ENCODE measurements at regions not wholly inside any gene's neighbourhood (a gene's known extent, or its start where the extent isn't known, plus 50 kb on each side); places are given as distances from the start of the nearest gene placed in this dataset.

GRCh38 chr1:113231866-113232265 is 158.4 kb upstream of the MAGI3 start:
- TF ChIP-seq ARNTL (CRISPR knock-in tag; IDR thresholded peaks at IDR 0.05; ENCODE audit: borderline replicate concordance, low read depth) = no peak
- no peak for TF ChIP-seq OSR1 (CRISPR knock-in tag; IDR thresholded peaks at IDR 0.05)
- TF ChIP-seq, protein P1, sequence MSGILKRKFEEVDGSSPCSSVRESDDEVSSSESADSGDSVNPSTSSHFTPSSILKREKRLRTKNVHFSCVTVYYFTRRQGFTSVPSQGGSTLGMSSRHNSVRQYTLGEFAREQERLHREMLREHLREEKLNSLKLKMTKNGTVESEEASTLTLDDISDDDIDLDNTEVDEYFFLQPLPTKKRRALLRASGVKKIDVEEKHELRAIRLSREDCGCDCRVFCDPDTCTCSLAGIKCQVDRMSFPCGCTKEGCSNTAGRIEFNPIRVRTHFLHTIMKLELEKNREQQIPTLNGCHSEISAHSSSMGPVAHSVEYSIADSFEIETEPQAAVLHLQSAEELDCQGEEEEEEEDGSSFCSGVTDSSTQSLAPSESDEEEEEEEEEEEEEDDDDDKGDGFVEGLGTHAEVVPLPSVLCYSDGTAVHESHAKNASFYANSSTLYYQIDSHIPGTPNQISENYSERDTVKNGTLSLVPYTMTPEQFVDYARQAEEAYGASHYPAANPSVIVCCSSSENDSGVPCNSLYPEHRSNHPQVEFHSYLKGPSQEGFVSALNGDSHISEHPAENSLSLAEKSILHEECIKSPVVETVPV (CRISPR knock-in tag; IDR thresholded peaks at IDR 0.05) = no peak
- ATAC-seq = no peak

- TF ChIP-seq, protein P2, sequence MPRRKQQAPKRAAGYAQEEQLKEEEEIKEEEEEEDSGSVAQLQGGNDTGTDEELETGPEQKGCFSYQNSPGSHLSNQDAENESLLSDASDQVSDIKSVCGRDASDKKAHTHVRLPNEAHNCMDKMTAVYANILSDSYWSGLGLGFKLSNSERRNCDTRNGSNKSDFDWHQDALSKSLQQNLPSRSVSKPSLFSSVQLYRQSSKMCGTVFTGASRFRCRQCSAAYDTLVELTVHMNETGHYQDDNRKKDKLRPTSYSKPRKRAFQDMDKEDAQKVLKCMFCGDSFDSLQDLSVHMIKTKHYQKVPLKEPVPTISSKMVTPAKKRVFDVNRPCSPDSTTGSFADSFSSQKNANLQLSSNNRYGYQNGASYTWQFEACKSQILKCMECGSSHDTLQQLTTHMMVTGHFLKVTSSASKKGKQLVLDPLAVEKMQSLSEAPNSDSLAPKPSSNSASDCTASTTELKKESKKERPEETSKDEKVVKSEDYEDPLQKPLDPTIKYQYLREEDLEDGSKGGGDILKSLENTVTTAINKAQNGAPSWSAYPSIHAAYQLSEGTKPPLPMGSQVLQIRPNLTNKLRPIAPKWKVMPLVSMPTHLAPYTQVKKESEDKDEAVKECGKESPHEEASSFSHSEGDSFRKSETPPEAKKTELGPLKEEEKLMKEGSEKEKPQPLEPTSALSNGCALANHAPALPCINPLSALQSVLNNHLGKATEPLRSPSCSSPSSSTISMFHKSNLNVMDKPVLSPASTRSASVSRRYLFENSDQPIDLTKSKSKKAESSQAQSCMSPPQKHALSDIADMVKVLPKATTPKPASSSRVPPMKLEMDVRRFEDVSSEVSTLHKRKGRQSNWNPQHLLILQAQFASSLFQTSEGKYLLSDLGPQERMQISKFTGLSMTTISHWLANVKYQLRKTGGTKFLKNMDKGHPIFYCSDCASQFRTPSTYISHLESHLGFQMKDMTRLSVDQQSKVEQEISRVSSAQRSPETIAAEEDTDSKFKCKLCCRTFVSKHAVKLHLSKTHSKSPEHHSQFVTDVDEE (CRISPR knock-in tag; IDR thresholded peaks at IDR 0.05) = no peak
- TF ChIP-seq ZC3H10 (CRISPR knock-in tag; IDR thresholded peaks at IDR 0.05) = no peak
- TF ChIP-seq CSDC2 (CRISPR knock-in tag; IDR thresholded peaks at IDR 0.05) = no peak
- TF ChIP-seq POU6F1 (CRISPR knock-in tag; IDR thresholded peaks at IDR 0.05; ENCODE audit: borderline replicate concordance, low read depth) = no peak
- no peak for TF ChIP-seq BACH2 (CRISPR knock-in tag; IDR thresholded peaks at IDR 0.05; ENCODE audit: borderline replicate concordance)
- TF ChIP-seq RARB (CRISPR knock-in tag; IDR thresholded peaks at IDR 0.05) = no peak
- no peak for TF ChIP-seq ARNTL (CRISPR knock-in tag; IDR thresholded peaks at IDR 0.05; ENCODE audit: borderline replicate concordance, low read depth)
- no peak for TF ChIP-seq ZNF70 (CRISPR knock-in tag; IDR thresholded peaks at IDR 0.05)
- TF ChIP-seq ESRRG (CRISPR knock-in tag; IDR thresholded peaks at IDR 0.05) = no peak
- no peak for TF ChIP-seq ISL1 (CRISPR knock-in tag; IDR thresholded peaks at IDR 0.05)
- TF ChIP-seq, protein P1 (CRISPR knock-in tag; IDR thresholded peaks at IDR 0.05) = no peak
- TF ChIP-seq ZFP3 (CRISPR knock-in tag; IDR thresholded peaks at IDR 0.05) = no peak
- TF ChIP-seq SNAI2 (CRISPR knock-in tag; IDR thresholded peaks at IDR 0.05) = no peak
- no peak for ATAC-seq
Measured at GRCh38 chr1:113233441-113233840, 156.9 kb upstream of the MAGI3 start.

DNA sequence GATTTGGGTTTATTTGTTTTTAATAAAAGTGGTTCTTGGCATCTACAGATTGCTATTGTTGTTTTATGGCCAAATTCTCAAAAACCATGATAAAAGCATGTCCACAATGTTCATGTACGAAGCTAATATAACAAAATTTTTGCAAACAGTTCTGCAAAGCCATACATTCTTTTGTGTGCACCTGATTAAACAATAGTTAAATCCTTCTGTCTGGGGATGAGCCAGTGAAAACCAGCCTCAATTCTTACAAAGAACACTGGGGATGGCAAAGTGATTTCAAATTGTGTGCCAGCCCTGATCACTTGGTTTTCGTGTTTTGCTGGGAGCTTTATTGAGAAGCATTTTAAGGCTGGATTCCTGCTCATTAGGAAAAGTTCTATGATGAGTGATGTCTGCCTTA is 149.1 kb upstream of the MAGI3 start:
- ATAC-seq = no peak
- TF ChIP-seq ARNTL (CRISPR knock-in tag; IDR thresholded peaks at IDR 0.05; ENCODE audit: borderline replicate concordance, low read depth) = no peak
- no peak for TF ChIP-seq ZC3H10 (CRISPR knock-in tag; IDR thresholded peaks at IDR 0.05)
- TF ChIP-seq, protein P1 (CRISPR knock-in tag; IDR thresholded peaks at IDR 0.05) = no peak
- no peak for TF ChIP-seq ZNF70 (CRISPR knock-in tag; IDR thresholded peaks at IDR 0.05)
- TF ChIP-seq OSR1 (CRISPR knock-in tag; IDR thresholded peaks at IDR 0.05) = no peak

- no peak for ATAC-seq
- no peak for TF ChIP-seq PPARA (CRISPR knock-in tag; IDR thresholded peaks at IDR 0.05; ENCODE audit: borderline replicate concordance)
- no peak for TF ChIP-seq BACH2 (CRISPR knock-in tag; IDR thresholded peaks at IDR 0.05; ENCODE audit: borderline replicate concordance)
- no peak for TF ChIP-seq ARNTL (CRISPR knock-in tag; IDR thresholded peaks at IDR 0.05; ENCODE audit: borderline replicate concordance, low read depth)
- TF ChIP-seq, protein P3, sequence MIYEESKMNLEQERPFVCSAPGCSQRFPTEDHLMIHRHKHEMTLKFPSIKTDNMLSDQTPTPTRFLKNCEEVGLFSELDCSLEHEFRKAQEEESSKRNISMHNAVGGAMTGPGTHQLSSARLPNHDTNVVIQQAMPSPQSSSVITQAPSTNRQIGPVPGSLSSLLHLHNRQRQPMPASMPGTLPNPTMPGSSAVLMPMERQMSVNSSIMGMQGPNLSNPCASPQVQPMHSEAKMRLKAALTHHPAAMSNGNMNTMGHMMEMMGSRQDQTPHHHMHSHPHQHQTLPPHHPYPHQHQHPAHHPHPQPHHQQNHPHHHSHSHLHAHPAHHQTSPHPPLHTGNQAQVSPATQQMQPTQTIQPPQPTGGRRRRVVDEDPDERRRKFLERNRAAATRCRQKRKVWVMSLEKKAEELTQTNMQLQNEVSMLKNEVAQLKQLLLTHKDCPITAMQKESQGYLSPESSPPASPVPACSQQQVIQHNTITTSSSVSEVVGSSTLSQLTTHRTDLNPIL (CRISPR knock-in tag; IDR thresholded peaks at IDR 0.05; ENCODE audit: low read depth) = no peak
- TF ChIP-seq ZNF70 (CRISPR knock-in tag; IDR thresholded peaks at IDR 0.05) = no peak
- TF ChIP-seq POU6F1 (CRISPR knock-in tag; IDR thresholded peaks at IDR 0.05; ENCODE audit: borderline replicate concordance, low read depth) = no peak
- no peak for TF ChIP-seq ESRRG (CRISPR knock-in tag; IDR thresholded peaks at IDR 0.05)
- TF ChIP-seq GLIS3 (CRISPR knock-in tag; IDR thresholded peaks at IDR 0.05) = no peak
- TF ChIP-seq ZNF565 (CRISPR knock-in tag; conservative IDR thresholded peaks at IDR 0.05; ENCODE audit: low read depth) = no peak
- TF ChIP-seq ZC3H10 (CRISPR knock-in tag; IDR thresholded peaks at IDR 0.05) = no peak
- no peak for TF ChIP-seq PATZ1 (CRISPR knock-in tag; IDR thresholded peaks at IDR 0.05; ENCODE audit: borderline replicate concordance)
- no peak for TF ChIP-seq ZNF8 (CRISPR knock-in tag; IDR thresholded peaks at IDR 0.05)
- TF ChIP-seq SNAI2 (CRISPR knock-in tag; IDR thresholded peaks at IDR 0.05) = no peak
- TF ChIP-seq ZFP3 (CRISPR knock-in tag; IDR thresholded peaks at IDR 0.05) = no peak
- TF ChIP-seq ISL1 (CRISPR knock-in tag; IDR thresholded peaks at IDR 0.05) = no peak
- no peak for TF ChIP-seq CSDC2 (CRISPR knock-in tag; IDR thresholded peaks at IDR 0.05)
Measured at GRCh38 chr1:113242481-113242880, 147.8 kb upstream of the MAGI3 start.

Data from SK-N-SH treated with all-trans-retinoic acid at 6 μM for 48 hours (cell line).